Activated CD4-positive, alpha-beta memory T cell treated with anti-CD3 and anti-CD28 coated beads, Interleukin-2, amount 10 ng/mL, durations not matched to agents 7 days and 5 days (primary cell): ENCODE measurements at regions not wholly inside any gene's neighbourhood (a gene's known extent, or its start where the extent isn't known, plus 50 kb on each side); places are given as distances from the start of the nearest gene placed in this dataset.

Source experiments
- CTCF ChIA-PET: fragments of 350-600 bp; sonication (Branson Sonifier 250); formaldehyde crosslinking; loops from one replicate; lab custom pipeline; 2021; ENCODE audit warnings: antibody characterized with exemption, inconsistent platforms; lab: Charles Lee
- POLR2A ChIA-PET: fragments of 350-600 bp; sonication (Branson Sonifier 250); formaldehyde crosslinking; loops from one replicate; lab custom pipeline; 2021; ENCODE audit warnings: antibody characterized with exemption; lab: Charles Lee
- DNase-seq: peaks from one replicate; pipeline ENCODE4 v3.0.0-alpha.2; 2020
- H3K27ac Mint-ChIP-seq: one replicate; pipeline ENCODE4 v1.8.0; 2021; ENCODE audit warnings: mild to moderate bottlenecking, mixed read lengths
- H3K27me3 Mint-ChIP-seq: one replicate; pipeline ENCODE4 v1.8.0; 2021; ENCODE audit warnings: mixed read lengths
- H3K36me3 Mint-ChIP-seq: one replicate; pipeline ENCODE4 v1.8.0; 2021; ENCODE audit warnings: low read depth, mixed read lengths
- H3K4me1 Mint-ChIP-seq: one replicate; pipeline ENCODE4 v1.8.0; 2021; ENCODE audit warnings: mixed read lengths
- H3K4me3 Mint-ChIP-seq: one replicate; pipeline ENCODE4 v1.8.0; 2021; ENCODE audit warnings: mild to moderate bottlenecking, mixed read lengths
- H3K9me3 Mint-ChIP-seq: one replicate; pipeline ENCODE4 v1.8.0; 2021; ENCODE audit warnings: mixed read lengths

DNA sequence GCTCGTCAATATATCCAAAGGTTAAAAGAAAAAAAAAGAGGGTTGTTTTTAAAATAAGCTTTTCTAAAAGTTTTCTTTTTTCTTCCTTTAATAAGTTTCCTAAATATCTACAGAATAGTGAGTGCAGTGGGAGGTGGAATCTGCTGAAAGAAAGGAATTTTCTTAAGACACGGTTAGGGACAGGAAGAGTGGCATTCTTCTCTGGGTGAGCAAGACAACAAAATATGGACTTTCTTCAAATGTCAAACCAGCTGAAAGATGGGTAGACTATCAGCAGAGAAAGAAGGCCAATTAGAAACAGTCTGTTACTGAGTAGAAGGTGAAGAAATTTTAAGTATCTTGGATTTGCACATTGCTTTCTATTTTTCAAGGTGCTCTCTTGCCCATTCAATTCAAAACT is 222.7 kb upstream of the PIK3C3 start:
- no peaks in the 10 kb centered on the region for H3K36me3 Mint-ChIP-seq
- no peaks in the 10 kb centered on the region for H3K4me1 Mint-ChIP-seq
- no peaks in the 10 kb centered on the region for H3K27me3 Mint-ChIP-seq
- no peak overlapping the region for H3K4me3 Mint-ChIP-seq
- POLR2A ChIA-PET: no interaction called here
- CTCF ChIA-PET: no interaction called here
- DNase-seq: no peak
- H3K9me3 Mint-ChIP-seq: no peaks in the 10 kb centered on the region
- no peak overlapping the region for H3K27ac Mint-ChIP-seq

DNA sequence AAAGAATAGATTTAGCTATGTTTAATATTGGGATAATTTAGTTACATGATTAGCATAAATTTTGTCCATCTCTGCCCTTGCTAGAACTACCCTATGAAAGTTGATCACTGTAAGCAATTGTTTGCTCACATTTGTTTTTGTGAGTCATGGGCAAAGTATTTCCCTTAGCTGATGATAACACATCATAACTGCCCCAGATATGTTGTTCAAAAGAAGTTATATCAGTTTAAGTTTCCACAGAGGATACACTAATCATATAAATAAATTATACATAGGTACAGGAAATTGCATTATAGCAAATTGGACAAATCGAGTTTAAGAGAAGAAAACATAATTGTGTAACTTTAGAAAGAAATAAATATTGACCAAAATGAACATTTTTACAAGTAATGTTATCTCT is 223.2 kb upstream of the PIK3C3 start:
- H3K27ac Mint-ChIP-seq: no peak overlapping the region
- H3K4me1 Mint-ChIP-seq: no peaks in the 10 kb centered on the region
- no peaks in the 10 kb centered on the region for H3K27me3 Mint-ChIP-seq
- no peak for DNase-seq
- ChIA-PET POLR2A (no interaction called here), CTCF (no interaction called here)
- H3K9me3 Mint-ChIP-seq: no peaks in the 10 kb centered on the region
- no peak overlapping the region for H3K4me3 Mint-ChIP-seq
- H3K36me3 Mint-ChIP-seq: no peaks in the 10 kb centered on the region

DNA sequence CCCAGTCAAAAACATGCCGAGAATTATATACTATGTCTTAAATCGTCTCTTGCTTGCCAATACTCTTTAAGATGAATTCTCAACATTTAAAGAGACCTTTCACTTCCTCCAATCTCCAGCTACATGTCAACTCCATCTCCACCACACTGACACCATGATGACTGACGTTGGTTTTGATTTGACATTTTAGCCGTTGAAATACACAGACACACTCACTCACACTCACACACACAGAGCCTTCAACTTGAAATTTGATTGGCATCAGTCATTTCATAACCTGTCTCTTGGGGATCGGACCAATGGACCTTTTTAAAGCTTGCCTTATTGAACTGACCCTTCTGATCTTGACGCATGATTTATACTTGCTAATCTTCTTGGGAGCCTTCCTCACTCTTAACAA is 230.8 kb upstream of the PIK3C3 start:
- Mint-ChIP-seq H3K27ac (no peak overlapping the region), H3K4me1 (no peaks in the 10 kb centered on the region), H3K4me3 (no peak overlapping the region), H3K27me3 (no peaks in the 10 kb centered on the region), H3K9me3 (no peaks in the 10 kb centered on the region), H3K36me3 (no peaks in the 10 kb centered on the region)
- POLR2A ChIA-PET: no interaction called here
- DNase-seq: no peak
- CTCF ChIA-PET: no interaction called here

DNA sequence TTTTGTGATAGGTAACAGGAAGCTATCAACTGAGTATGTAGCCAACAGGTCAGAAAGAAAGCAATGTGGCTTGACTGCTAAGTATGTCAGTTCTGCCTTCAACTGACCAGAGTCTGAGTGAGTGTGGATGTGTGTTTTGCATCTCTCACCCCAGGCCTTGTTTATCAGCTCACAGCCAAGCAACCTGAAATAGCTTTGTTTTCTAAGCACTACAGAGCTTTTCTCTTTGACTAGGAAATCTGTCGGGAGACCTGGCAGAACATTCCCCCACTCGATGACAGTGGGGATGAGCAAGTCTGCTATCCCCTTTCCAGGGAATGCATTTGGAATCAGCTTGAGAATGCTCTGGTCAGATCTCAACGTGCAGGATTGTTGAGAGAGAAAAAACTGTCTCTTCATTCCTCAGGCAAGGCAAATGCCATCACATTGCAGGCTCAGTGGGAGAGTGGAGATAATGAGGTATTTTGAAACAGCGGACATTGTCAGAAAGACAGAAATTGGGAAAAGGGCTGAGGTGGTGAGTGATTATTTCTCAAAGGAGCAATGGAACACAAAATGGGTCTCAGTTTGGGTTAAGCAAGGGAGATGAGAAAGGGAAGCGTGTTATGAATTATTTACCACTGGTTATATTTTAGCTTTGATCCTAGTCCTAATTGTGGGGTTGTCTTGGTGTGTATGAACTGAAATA is 233.8 kb upstream of the PIK3C3 start:
- H3K27me3 Mint-ChIP-seq: no peaks in the 10 kb centered on the region
- no peak for DNase-seq
- ChIA-PET POLR2A (no interaction called here), CTCF (no interaction called here)
- no peak overlapping the region for H3K27ac Mint-ChIP-seq
- H3K4me3 Mint-ChIP-seq: no peak overlapping the region
- no peaks in the 10 kb centered on the region for H3K4me1 Mint-ChIP-seq
- H3K36me3 Mint-ChIP-seq: no peaks in the 10 kb centered on the region
- H3K9me3 Mint-ChIP-seq: no peaks in the 10 kb centered on the region

DNA sequence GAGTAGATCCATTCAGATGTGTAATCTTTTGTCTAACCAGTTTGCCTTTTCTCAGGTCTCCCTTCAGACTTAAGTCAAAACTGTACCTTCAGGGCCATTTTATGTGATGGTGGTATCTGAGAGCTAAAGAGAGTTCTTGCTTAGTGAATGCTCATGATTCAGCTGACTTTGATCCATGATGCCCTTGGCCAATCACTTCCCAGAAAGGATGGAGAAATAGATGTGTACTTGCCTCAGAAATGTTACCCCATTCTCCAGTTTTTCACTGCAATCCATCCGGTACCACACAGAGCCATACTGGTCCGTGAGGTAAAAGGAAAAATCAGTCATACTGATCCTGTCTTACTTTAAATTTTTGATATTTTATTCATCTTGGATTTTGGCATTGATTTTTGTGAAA is 234.8 kb upstream of the PIK3C3 start:
- Mint-ChIP-seq H3K4me3 (no peak overlapping the region), H3K27me3 (no peaks in the 10 kb centered on the region), H3K36me3 (no peaks in the 10 kb centered on the region), H3K9me3 (no peaks in the 10 kb centered on the region), H3K27ac (no peak overlapping the region), H3K4me1 (no peaks in the 10 kb centered on the region)
- DNase-seq: no peak
- POLR2A ChIA-PET: no interaction called here
- CTCF ChIA-PET: no interaction called here

DNA sequence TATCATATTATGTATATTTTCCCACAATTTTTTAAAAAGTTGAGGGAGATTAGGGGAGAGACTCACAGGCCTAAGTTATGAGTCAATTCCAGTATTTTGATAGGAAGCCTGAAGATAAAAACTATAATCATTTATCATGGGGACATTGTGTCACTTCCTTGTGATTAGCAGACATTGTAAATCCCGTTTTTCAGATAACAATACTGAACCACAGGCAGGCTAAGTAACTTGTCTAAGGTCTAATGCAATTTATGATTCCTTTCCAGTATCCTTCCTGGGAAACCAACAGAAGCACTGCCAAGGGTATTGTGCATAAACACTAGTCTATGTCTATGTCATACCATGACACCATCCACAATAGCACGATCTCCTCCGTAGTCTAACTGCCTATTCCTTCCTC is 235.2 kb upstream of the PIK3C3 start:
- CTCF ChIA-PET: no interaction called here
- H3K9me3 Mint-ChIP-seq: no peaks in the 10 kb centered on the region
- no peaks in the 10 kb centered on the region for H3K36me3 Mint-ChIP-seq
- POLR2A ChIA-PET: no interaction called here
- no peaks in the 10 kb centered on the region for H3K4me1 Mint-ChIP-seq
- H3K27me3 Mint-ChIP-seq: no peaks in the 10 kb centered on the region
- H3K27ac Mint-ChIP-seq: no peak overlapping the region
- no peak for DNase-seq
- H3K4me3 Mint-ChIP-seq: no peak overlapping the region

DNA sequence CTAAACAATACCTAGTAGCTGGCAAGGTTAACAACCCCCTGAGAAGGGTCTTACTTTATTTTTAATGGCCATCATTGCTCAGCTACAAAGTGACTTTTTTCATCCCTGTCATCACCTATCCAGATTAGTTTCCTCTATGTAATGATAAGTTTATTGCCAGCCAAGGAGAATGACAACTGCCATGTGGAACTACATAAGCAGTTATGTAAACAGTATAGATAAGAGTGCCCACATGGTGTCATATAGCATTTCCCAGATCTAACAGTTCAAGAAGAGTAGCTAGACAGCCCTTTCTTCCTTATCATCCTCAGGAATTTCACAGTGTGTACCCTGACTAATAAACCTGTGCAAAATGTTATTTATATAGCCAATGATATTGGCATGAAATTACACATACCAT is 240.2 kb upstream of the PIK3C3 start:
- no peaks in the 10 kb centered on the region for H3K36me3 Mint-ChIP-seq

DNA sequence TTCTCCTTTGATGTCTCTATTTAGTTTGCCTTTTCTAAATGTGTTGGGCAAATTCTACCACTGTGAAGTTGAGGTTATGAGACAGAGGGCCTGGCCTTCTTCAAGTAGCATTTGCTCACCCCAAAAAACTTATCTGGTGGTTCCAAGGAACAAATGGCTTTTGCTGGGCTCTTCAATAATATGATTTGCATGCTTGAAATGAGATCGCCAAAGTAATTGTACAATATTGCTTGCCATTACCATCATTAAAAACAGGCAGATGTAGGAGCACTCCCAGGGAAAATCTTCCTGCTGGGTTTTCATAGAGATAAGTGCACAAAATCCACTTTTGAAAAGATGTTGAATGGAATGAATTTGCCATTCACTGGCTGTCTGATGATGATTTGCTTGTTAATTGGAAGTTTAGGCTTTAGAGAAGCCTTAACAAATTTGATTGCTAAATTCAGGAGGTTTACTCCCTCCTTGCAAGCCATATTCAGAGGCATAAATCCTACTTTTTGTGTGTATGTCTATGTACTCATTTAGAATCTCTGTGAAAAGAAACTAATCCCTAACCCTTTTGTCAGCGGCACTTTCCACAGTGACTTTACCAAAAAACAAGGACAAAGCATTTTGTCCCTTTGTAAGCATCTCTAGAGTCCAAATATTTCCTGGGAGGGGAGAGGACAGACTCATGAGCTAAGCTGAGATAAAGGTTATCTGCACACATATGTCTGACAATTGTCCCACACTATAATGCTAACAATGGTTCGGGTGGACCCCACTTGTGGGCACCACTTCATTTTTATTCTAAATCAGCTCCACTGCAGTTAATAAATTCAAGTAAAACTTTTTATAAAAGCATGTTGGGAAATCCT is 240.8 kb upstream of the PIK3C3 start:
- Mint-ChIP-seq H3K27ac (no peak overlapping the region), H3K27me3 (no peaks in the 10 kb centered on the region), H3K4me1 (no peaks in the 10 kb centered on the region), H3K36me3 (no peaks in the 10 kb centered on the region), H3K9me3 (no peaks in the 10 kb centered on the region), H3K4me3 (no peak overlapping the region)
- DNase-seq: no peak
- ChIA-PET CTCF (no interaction called here), POLR2A (no interaction called here)

More for the DNA sequence above, 240.2 kb upstream of the PIK3C3 start:
- DNase-seq: no peak
- ChIA-PET CTCF (no interaction called here), POLR2A (no interaction called here)
- no peaks in the 10 kb centered on the region for H3K4me1 Mint-ChIP-seq
- no peak overlapping the region for H3K27ac Mint-ChIP-seq
- H3K4me3 Mint-ChIP-seq: no peak overlapping the region
- no peaks in the 10 kb centered on the region for H3K9me3 Mint-ChIP-seq
- no peaks in the 10 kb centered on the region for H3K27me3 Mint-ChIP-seq

DNA sequence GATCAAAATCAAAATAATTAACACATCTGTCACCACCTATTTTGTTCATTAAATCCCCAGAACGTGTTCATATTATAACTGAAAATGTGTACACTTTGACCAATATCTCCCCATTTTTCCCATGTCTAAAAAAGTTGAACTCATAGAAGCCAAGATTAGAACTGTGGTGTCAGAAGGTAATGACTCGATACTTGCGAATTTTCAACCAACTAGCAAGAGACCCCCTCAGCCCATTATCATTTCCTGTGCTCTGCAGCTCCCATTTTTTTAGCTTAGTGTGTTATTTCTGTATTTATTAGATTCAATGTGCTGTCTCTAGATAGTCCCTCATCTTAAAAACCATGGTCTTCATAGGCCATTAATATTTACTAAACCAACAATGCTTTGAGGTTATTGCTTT is 248.7 kb upstream of the PIK3C3 start:
- no peak overlapping the region for H3K4me3 Mint-ChIP-seq
- ChIA-PET POLR2A (no interaction called here), CTCF (no interaction called here)
- no peaks in the 10 kb centered on the region for H3K36me3 Mint-ChIP-seq
- H3K27me3 Mint-ChIP-seq: no peaks in the 10 kb centered on the region
- no peak overlapping the region for H3K27ac Mint-ChIP-seq
- no peak for DNase-seq
- H3K4me1 Mint-ChIP-seq: no peaks in the 10 kb centered on the region
- H3K9me3 Mint-ChIP-seq: peaks cover 3% of the 10 kb centered on the region

DNA sequence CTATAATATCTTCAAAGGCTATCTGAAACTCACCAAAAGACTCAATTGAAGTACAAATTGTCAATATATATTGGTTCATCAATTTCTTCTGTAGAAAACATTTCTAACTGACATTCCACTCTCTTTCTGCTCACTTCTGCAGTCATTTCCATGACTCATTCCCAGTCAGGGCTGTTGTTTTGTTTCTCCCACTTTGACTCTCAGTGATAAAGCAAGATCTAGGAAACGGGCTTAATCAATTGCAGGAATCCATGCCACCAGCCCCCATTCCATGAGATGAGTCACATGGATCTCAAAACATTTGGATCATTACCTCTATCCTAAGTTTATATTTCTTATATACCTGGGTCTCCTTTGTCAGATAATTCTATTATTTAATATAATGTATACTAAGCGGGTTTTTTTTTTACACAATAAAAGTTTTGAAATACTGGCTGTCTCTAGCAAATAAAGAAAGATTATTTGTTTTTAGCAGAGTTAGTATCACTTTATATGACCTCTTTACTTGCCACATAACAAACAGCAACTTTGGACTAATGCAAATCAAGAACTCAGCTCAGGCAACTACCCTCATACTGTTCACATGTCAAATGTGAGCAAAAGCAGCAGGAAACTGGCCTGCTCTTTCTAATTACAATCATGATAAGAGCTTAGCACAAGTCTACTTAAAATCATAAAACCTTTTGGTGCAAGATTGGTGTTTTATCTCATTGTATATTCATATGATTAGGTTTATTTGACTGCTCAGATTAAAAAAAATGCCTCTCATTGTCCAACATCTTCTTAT is 251.1 kb upstream of the PIK3C3 start:
- H3K9me3 Mint-ChIP-seq: peaks cover 3% of the 10 kb centered on the region
- H3K36me3 Mint-ChIP-seq: no peaks in the 10 kb centered on the region
- no peaks in the 10 kb centered on the region for H3K27me3 Mint-ChIP-seq
- no peak overlapping the region for H3K27ac Mint-ChIP-seq
- no peak overlapping the region for H3K4me3 Mint-ChIP-seq
- ChIA-PET CTCF (no interaction called here), POLR2A (no interaction called here)
- H3K4me1 Mint-ChIP-seq: no peaks in the 10 kb centered on the region
- DNase-seq: no peak

DNA sequence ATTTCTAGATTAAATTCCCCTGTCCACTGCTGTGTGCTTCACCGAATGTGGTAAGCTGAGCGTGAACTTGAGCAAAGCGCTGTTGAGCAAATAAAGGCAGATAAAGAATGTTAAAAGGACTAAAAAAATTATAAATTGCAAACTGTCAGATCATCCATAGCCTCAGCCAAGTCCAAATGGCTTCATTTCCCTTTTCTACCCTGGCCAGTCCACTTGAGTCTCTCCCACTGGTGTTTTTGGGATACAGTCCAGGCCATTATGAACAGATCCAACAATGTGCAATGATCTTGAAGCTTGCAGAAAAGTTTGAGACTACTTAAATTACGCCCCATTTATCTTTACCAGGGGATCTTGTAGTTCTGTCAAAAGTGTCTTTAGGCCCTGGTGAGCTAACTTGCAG is 254.6 kb upstream of the PIK3C3 start:
- no peak for DNase-seq
- Mint-ChIP-seq H3K36me3 (no peaks in the 10 kb centered on the region), H3K9me3 (peaks cover 3% of the 10 kb centered on the region), H3K27me3 (no peaks in the 10 kb centered on the region), H3K4me3 (no peak overlapping the region), H3K4me1 (no peaks in the 10 kb centered on the region), H3K27ac (no peak overlapping the region)
- CTCF ChIA-PET: no interaction called here
- POLR2A ChIA-PET: no interaction called here

DNA sequence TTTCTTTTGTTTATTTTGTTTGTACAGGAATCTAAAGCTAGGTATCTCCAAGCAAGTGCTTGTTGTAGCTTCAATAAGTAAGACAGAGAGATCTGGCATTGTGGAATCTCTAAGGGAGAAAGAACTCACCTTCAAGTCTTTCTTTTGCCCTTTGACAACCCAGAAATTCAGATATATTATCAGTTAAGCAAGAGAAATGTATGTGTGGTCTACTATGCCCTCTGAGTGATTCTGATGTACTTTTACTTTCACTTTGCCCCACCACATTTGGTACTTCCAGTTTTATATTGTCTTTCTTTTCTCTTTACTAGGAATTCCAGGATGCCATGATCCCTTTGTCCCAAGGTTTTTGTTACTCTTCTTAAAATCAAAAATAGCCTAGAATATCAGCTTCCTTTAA is 259.6 kb upstream of the PIK3C3 start:
- DNase-seq: no peak
- POLR2A ChIA-PET: no interaction called here
- H3K4me3 Mint-ChIP-seq: no peak overlapping the region
- H3K36me3 Mint-ChIP-seq: no peaks in the 10 kb centered on the region
- CTCF ChIA-PET: no interaction called here
- H3K9me3 Mint-ChIP-seq: no peaks in the 10 kb centered on the region
- no peak overlapping the region for H3K27ac Mint-ChIP-seq
- H3K27me3 Mint-ChIP-seq: no peaks in the 10 kb centered on the region
- no peaks in the 10 kb centered on the region for H3K4me1 Mint-ChIP-seq

DNA sequence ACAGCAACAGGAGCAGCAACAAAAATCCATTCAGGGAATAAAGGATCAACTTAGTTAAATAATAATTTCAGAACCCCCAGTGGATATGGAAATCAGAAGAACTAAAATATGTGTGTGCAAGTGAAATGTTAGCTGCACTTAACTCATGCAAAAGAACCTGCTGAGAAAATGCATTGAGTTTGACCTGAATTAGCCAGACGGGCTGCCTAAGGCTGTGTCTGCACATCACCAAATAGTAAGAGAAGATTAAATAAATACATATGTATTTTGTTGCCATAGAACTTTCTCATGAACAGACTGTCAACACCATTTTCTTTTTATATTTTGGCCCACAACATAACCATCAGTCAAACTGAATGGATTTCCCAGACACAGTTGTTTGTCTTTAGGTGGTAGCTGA is 262.0 kb upstream of the PIK3C3 start:
- Mint-ChIP-seq H3K4me1 (no peaks in the 10 kb centered on the region), H3K4me3 (no peak overlapping the region), H3K36me3 (no peaks in the 10 kb centered on the region), H3K27me3 (no peaks in the 10 kb centered on the region), H3K27ac (no peak overlapping the region), H3K9me3 (no peaks in the 10 kb centered on the region)
- POLR2A ChIA-PET: no interaction called here
- no peak for DNase-seq
- CTCF ChIA-PET: no interaction called here
